ENCODE measurements at regions not wholly inside any gene's neighbourhood (a gene's known extent, or its start where the extent isn't known, plus 50 kb on each side); places are given as distances from the start of the nearest gene placed in this dataset.

GRCh38 chr2:65587779-65588178, 155.4 kb upstream of the SPRED2 start:
- Histone ChIP-seq H2AK5ac (ENCODE audit: low read depth, low read length) (no peak overlapping the region), H3K79me1 (ENCODE audit: low read depth, low read length) (no peaks in the 10 kb centered on the region), H4K5ac (ENCODE audit: insufficient read length, low read depth, low read length) (no peak overlapping the region), H3K9me3 (ENCODE audit: insufficient read depth in 2 of 2, low read depth in 1 of 2, low read length in 1 of 2) (no peaks in the 10 kb centered on the region), H2BK20ac (ENCODE audit: low read length) (no peak overlapping the region), H2BK5ac (ENCODE audit: low read depth, low read length) (no peak overlapping the region), H2BK15ac (ENCODE audit: low read length) (no peak overlapping the region), H3K27ac (ENCODE audit: low read depth, low read length) (no peak overlapping the region), H2BK120ac (replicated peaks; ENCODE audit: low read depth, low read length) (no peak overlapping the region), H3K9ac (replicated peaks in 1 of 4; ENCODE audit: extremely low read depth in 1 of 4, low read depth in 3 of 4, low read length in 3 of 4) (no peak overlapping the region), H3K18ac (ENCODE audit: extremely low read depth, low read length) (no peak overlapping the region), H3K4me3 (ENCODE audit: extremely low read depth in 1 of 4, insufficient read depth in 2 of 4, low read depth in 3 of 4, low read length in 4 of 4) (no peak overlapping the region), H3K36me3 (ENCODE audit: control insufficient read depth in 2 of 4, insufficient read depth in 4 of 4, low read length in 3 of 4) (no peaks in the 10 kb centered on the region), H4K20me1 (replicated peaks in 1 of 2; ENCODE audit: control insufficient read depth in 1 of 2, insufficient read depth in 2 of 2, low read length in 2 of 2) (no peaks in the 10 kb centered on the region), H3K27me3 (replicated peaks in 1 of 4; ENCODE audit: control insufficient read depth in 3 of 4, extremely low read depth in 1 of 4, insufficient read depth in 3 of 4, low read length in 3 of 4) (no peaks in the 10 kb centered on the region), H2AFZ (ENCODE audit: low read length) (no peak overlapping the region), H3K4me1 (replicated peaks in 1 of 4; ENCODE audit: control insufficient read depth in 3 of 4, insufficient read depth in 4 of 4, low read length in 3 of 4) (no peaks in the 10 kb centered on the region), H3K4me2 (ENCODE audit: insufficient read depth in 1 of 2, low read depth in 2 of 2, low read length in 2 of 2) (no peak overlapping the region), H3K23ac (ENCODE audit: insufficient read length) (no peak overlapping the region), H4K8ac (ENCODE audit: extremely low read depth, insufficient read depth, low read length) (no peak overlapping the region), H3K23me2 (ENCODE audit: low read depth, low read length) (no peaks in the 10 kb centered on the region), H3K4ac (replicated peaks; ENCODE audit: insufficient read length, low read depth, low read length) (no peak overlapping the region), H2BK12ac (ENCODE audit: low read depth, low read length) (no peak overlapping the region), H3K14ac (ENCODE audit: insufficient read length) (no peak overlapping the region), H4K91ac (replicated peaks; ENCODE audit: insufficient read length, low read length) (no peak overlapping the region), H3K56ac (replicated peaks; ENCODE audit: insufficient read length, low read depth, low read length) (no peak overlapping the region), H3K79me2 (ENCODE audit: control insufficient read depth in 1 of 2, insufficient read depth in 2 of 2, low read length in 2 of 2) (no peaks in the 10 kb centered on the region)
- ChIA-PET POLR2A (ENCODE audit: partially characterized antibody) (no interaction called here), CTCF (ENCODE audit: partially characterized antibody) (interaction anchor here (0.8 to 1.6 kb wide), 2 partner anchors 9 to 37 kb away, joined by 3 to 5 read pairs; no protein-coding TSS in a partner anchor)
- no peak for DNase-seq (ENCODE audit: low read depth in 1 of 2, low spot score in 2 of 2)
- WGBS, 2 experiments (ENCODE audit: extremely low coverage in 1 of 2, insufficient coverage in 1 of 2, insufficient read length in 1 of 2, insufficient replicate concordance in 2 of 2, low coverage in 1 of 2, low lambda C conversion rate in 2 of 2, missing lambda C conversion rate in 1 of 2) = 86% methylated on average over 4 of the region's 4 CpGs; no CpG with 5 or more reads in 1 of the 2 experiments
- no peak for FAIRE-seq
- TF ChIP-seq CTBP2 (IDR thresholded peaks at IDR 0.05; ENCODE audit: borderline replicate concordance, insufficient read depth, insufficient read length, low read length) = no peak
- TF ChIP-seq TCF12 (IDR thresholded peaks at IDR 0.05; ENCODE audit: low read depth, low read length) = no peak
- TF ChIP-seq FOSL1 (IDR thresholded peaks at IDR 0.05; ENCODE audit: insufficient read depth, low read depth, low read length) = no peak
- no peak for TF ChIP-seq YY1 (IDR thresholded peaks at IDR 0.05; ENCODE audit: low read depth, low read length)
- TF ChIP-seq, protein P1, sequence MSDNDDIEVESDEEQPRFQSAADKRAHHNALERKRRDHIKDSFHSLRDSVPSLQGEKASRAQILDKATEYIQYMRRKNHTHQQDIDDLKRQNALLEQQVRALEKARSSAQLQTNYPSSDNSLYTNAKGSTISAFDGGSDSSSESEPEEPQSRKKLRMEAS (IDR thresholded peaks at IDR 0.05) = no peak
- TF ChIP-seq, protein P2, sequence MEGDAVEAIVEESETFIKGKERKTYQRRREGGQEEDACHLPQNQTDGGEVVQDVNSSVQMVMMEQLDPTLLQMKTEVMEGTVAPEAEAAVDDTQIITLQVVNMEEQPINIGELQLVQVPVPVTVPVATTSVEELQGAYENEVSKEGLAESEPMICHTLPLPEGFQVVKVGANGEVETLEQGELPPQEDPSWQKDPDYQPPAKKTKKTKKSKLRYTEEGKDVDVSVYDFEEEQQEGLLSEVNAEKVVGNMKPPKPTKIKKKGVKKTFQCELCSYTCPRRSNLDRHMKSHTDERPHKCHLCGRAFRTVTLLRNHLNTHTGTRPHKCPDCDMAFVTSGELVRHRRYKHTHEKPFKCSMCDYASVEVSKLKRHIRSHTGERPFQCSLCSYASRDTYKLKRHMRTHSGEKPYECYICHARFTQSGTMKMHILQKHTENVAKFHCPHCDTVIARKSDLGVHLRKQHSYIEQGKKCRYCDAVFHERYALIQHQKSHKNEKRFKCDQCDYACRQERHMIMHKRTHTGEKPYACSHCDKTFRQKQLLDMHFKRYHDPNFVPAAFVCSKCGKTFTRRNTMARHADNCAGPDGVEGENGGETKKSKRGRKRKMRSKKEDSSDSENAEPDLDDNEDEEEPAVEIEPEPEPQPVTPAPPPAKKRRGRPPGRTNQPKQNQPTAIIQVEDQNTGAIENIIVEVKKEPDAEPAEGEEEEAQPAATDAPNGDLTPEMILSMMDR (IDR thresholded peaks at IDR 0.05; ENCODE audit: control extremely low read depth in 1 of 3, insufficient read depth in 1 of 3, low read depth in 1 of 3, low read length in 3 of 3) = no peak
- no peak for TF ChIP-seq POU5F1 (IDR thresholded peaks at IDR 0.05; ENCODE audit: low read depth, low read length)
- no peak for TF ChIP-seq CBX8 (IDR thresholded peaks at IDR 0.05; ENCODE audit: borderline replicate concordance, low read depth, low read length)
